WI38 (cell line): ENCODE measurements at regions not wholly inside any gene's neighbourhood (a gene's known extent, or its start where the extent isn't known, plus 50 kb on each side); places are given as distances from the start of the nearest gene placed in this dataset.

ENCODE experiments used
- H3K4me3 ChIP-seq: 2 replicates; pipeline ENCODE4 v1.5.1; 2011; ENCODE audit warnings: low read depth, mild to moderate bottlenecking, control low read depth, low read length
- CTCF ChIP-seq: IDR thresholded peaks from 2 replicates; pipeline ENCODE4 v1.5.1; 2012; ENCODE audit warnings: low read depth, mild to moderate bottlenecking, control low read depth, low read length

- H3K4me3 ChIP-seq, result no peak overlapping the region
- TF ChIP-seq CTCF, result no peak
These were observed 51.2 kb upstream of the RPS6KA3 start for GRCh38 chrX:20317873-20318272.
